GM10248 (cell line): ENCODE measurements at regions not wholly inside any gene's neighbourhood (a gene's known extent, or its start where the extent isn't known, plus 50 kb on each side); places are given as distances from the start of the nearest gene placed in this dataset.

Experiments used
- CTCF ChIA-PET: fragments of 300-600 bp; sonication (Branson Sonifier 250); formaldehyde crosslinking; extraction: SDS; loops from one replicate; lab custom pipeline; 2021; ENCODE audit warnings: antibody characterized with exemption; lab: Yijun Ruan, JAX
- POLR2A ChIA-PET: fragments of 350-650 bp; sonication (Branson Sonifier 250); formaldehyde crosslinking; extraction: SDS; loops from one replicate; lab custom pipeline; 2020; ENCODE audit warnings: antibody characterized with exemption; lab: Yijun Ruan, JAX
- DNase-seq: peaks from one replicate; pipeline ENCODE4 v3.0.0; 2012; ENCODE audit errors: extremely low spot score
- CTCF ChIP-seq: IDR thresholded peaks from 2 replicates; pipeline ENCODE4 v1.5.1; 2012; ENCODE audit warnings: mild to moderate bottlenecking, low read depth; ENCODE audit errors: extremely low read depth, missing control alignments, control extremely low read depth

- CTCF ChIA-PET = no interaction called here
- TF ChIP-seq CTCF = no peak
- POLR2A ChIA-PET = no interaction called here
- DNase-seq = no peak
Measured at GRCh38 chr1:99361406-99361805, 97.1 kb downstream of the PLPPR4 start.

DNA sequence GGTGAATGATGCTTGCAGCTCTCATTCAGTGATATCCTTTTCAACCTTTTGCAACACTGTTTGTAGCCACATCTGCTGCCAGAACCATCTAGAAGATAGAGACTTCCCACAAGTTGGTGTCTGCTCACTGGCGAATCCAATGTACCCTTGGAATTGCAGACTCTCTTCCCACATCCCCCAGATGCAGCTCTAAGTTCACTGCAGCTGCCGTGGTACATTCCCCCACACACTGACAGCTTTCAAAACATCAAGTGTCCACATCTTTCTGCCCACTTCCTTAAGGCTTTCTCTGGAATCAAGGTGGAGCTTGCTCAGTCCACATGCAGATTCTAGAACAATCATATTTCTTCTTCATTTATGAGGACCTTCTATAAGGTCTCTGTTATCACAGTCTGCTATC is 99.2 kb downstream of the PLPPR4 start:
- ChIA-PET CTCF (interaction anchor here (1.0 to 1.4 kb wide), 2 partner anchors 11 to 20 kb away, joined by 3 to 4 read pairs; no protein-coding TSS in a partner anchor), POLR2A (no interaction called here)
- no peak for TF ChIP-seq CTCF
- DNase-seq = no peak

GRCh38 chr1:99365141-99365540 is 100.8 kb downstream of the PLPPR4 start:
- ChIA-PET CTCF (no interaction called here), POLR2A (no interaction called here)
- TF ChIP-seq CTCF = no peak
- DNase-seq = no peak

DNA sequence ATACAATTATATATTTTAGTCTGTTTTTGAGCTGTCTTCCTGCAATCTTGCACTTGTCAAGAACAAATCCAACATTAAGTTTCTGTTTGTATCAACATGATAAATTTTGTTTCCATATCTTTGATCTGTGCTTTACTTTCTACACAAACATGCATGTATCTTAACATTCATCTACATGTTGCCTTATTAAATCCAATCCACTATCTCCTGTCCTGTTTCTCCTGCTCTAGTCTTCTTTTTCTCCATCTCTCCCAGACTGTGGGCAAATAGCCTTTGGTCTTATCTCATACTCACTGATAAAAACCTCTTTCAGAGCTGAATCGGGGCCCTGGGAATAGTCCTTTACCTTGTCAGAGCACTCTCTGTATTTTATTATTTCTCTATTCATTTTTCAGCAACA is 101.3 kb downstream of the PLPPR4 start:
- TF ChIP-seq CTCF = no peak
- no peak for DNase-seq
- ChIA-PET POLR2A (no interaction called here), CTCF (no interaction called here)

DNA sequence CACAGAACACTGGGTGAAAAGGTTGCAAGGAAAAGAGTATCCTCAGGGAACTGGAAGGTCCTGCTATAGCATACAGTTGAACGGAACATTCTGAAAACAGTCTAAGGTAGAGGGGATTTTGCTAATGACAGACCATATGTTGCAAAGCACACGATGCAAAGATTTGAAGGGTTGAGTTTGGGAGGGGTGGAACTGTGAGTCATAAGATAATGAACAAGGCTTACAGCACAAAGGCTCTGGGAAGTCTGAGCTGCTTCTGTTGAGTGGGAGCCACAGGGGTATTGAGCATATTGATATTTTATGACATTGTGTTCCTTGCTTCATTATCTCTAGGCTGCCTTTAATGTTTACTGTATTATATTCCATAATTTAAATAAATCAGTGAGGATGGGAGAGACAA is 104.9 kb downstream of the PLPPR4 start:
- ChIA-PET POLR2A (no interaction called here), CTCF (interaction anchor here (0.8 kb wide), 1 partner anchor 576 kb away, joined by 3 read pairs; no protein-coding TSS in a partner anchor)
- no peak for TF ChIP-seq CTCF
- no peak for DNase-seq

DNA sequence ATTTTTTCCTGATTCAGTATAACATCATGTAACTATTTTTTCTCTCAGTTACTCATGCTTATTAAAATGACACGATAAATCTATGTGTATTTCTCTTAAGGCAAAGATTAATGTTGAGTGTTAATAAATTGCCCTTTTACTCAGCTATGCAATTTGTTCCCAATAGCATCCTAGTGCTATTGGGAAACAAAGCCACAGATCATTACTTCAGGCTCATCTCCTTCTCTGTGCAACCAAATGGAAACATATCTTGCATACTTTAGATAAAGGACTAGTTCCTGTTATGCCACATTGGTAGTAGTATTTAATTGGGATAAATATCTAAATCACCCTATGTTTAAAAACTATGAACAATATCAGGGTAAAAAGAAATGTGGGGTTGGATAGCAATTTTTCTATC is 106.2 kb downstream of the PLPPR4 start:
- no peak for TF ChIP-seq CTCF
- CTCF ChIA-PET = no interaction called here
- POLR2A ChIA-PET = no interaction called here
- no peak for DNase-seq

DNA sequence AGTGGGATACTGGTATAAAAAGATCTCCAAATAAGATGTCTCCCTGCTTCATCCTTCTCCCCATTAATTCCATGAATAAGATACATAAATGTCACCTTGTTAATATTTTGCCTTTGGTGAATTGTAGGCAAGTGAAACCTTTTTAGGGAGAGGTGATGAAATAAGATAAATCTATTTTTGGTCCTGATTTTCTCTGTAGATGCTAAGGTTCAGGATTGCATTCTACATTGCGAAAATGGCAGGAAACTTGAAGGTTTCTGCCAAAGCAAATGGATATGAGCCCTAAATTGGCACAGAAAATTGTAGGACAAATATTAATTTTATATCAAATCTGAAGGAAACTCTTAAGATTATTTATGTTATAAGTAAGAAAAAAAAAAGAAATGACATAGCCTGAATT is 107.1 kb downstream of the PLPPR4 start:
- DNase-seq = no peak
- ChIA-PET CTCF (no interaction called here), POLR2A (no interaction called here)
- no peak for TF ChIP-seq CTCF
